ENCODE measurements at regions not wholly inside any gene's neighbourhood (a gene's known extent, or its start where the extent isn't known, plus 50 kb on each side); places are given as distances from the start of the nearest gene placed in this dataset.

DNA sequence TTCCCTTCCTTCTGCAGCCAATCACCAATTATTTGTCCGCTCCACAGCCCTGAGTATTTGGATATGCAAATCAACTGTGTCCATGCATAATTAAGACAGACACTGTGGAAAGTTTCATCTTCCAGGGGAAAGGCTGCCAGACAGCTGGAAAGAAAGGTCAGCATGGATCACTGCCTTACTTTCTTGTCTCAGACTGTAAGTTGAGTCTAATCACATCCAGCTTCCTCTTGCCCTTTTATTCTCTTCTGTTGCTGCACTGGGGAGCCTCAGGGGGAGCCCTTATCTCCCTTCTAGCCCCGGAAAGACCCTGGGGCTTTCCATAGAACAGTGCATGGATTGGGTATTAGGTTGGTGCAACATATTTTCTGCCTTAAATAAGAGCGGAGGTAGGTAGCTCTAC, 182.9 kb downstream of the OMA1 start:
- TF ChIP-seq, protein P1, sequence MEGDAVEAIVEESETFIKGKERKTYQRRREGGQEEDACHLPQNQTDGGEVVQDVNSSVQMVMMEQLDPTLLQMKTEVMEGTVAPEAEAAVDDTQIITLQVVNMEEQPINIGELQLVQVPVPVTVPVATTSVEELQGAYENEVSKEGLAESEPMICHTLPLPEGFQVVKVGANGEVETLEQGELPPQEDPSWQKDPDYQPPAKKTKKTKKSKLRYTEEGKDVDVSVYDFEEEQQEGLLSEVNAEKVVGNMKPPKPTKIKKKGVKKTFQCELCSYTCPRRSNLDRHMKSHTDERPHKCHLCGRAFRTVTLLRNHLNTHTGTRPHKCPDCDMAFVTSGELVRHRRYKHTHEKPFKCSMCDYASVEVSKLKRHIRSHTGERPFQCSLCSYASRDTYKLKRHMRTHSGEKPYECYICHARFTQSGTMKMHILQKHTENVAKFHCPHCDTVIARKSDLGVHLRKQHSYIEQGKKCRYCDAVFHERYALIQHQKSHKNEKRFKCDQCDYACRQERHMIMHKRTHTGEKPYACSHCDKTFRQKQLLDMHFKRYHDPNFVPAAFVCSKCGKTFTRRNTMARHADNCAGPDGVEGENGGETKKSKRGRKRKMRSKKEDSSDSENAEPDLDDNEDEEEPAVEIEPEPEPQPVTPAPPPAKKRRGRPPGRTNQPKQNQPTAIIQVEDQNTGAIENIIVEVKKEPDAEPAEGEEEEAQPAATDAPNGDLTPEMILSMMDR (IDR thresholded peaks at IDR 0.05), result no peak
- TF ChIP-seq POLR2A (IDR thresholded peaks at IDR 0.05), result no peak
